Epithelial cell of prostate (primary cell): ENCODE measurements at regions not wholly inside any gene's neighbourhood (a gene's known extent, or its start where the extent isn't known, plus 50 kb on each side); places are given as distances from the start of the nearest gene placed in this dataset.
"Not testable (repeated sequence)": the region's sequence is repeated elsewhere in the genome, so short reads cannot be mapped to it uniquely, and the experiment has no call there.

Source experiments
- DNase-seq: peaks from one replicate; pipeline ENCODE4 v3.0.0-alpha.2; 2011; ENCODE audit warnings: low read depth, low spot score
- H3K27ac ChIP-seq: fragments of 450-650 bp; 2 replicates; pipeline ENCODE4 v1.5.1; 2017; ENCODE audit warnings: mild to moderate bottlenecking

GRCh38 chr11:109480251-109480650 is 58.3 kb downstream of the C11orf87 start:
- no peak overlapping the region for H3K27ac ChIP-seq
- DNase-seq: no peak

- no peak for DNase-seq
Measured at GRCh38 chr11:109486129-109486528, 64.1 kb downstream of the C11orf87 start.

GRCh38 chr11:109490953-109491635 is 69.1 kb downstream of the C11orf87 start:
- DNase-seq: no peak
- H3K27ac ChIP-seq: no peak overlapping the region

More at GRCh38 chr11:109486129-109486528, 64.1 kb downstream of the C11orf87 start:
- H3K27ac ChIP-seq: no peak overlapping the region

- DNase-seq: no peak
- no peak overlapping the region for H3K27ac ChIP-seq
Measured at GRCh38 chr11:109506115-109506514, 84.1 kb downstream of the C11orf87 start.

- no peak for DNase-seq
- no peak overlapping the region for H3K27ac ChIP-seq
Measured at GRCh38 chr11:109507331-109507730, 85.3 kb downstream of the C11orf87 start.

- H3K27ac ChIP-seq: no peak overlapping the region
- no peak for DNase-seq
Measured at GRCh38 chr11:109507836-109508561, 86.0 kb downstream of the C11orf87 start.

GRCh38 chr11:109508943-109509342 is 87.0 kb downstream of the C11orf87 start:
- no peak for DNase-seq
- H3K27ac ChIP-seq: no peak overlapping the region

GRCh38 chr11:109510316-109510715 is 88.3 kb downstream of the C11orf87 start:
- DNase-seq: no peak
- H3K27ac ChIP-seq: no peak overlapping the region

- no peak overlapping the region for H3K27ac ChIP-seq
- DNase-seq: peak; percentile 34
Measured at GRCh38 chr11:109511598-109511997, 89.6 kb downstream of the C11orf87 start.

- H3K27ac ChIP-seq: no peak overlapping the region
- DNase-seq: peak; percentile 22
Measured at GRCh38 chr11:109512249-109512648, 90.3 kb downstream of the C11orf87 start.

GRCh38 chr11:109512680-109513079 is 90.7 kb downstream of the C11orf87 start:
- no peak for DNase-seq
- no peak overlapping the region for H3K27ac ChIP-seq

- DNase-seq: no peak
- H3K27ac ChIP-seq: no peak overlapping the region
Measured at GRCh38 chr11:109514313-109515018, 92.5 kb downstream of the C11orf87 start.

GRCh38 chr11:109519253-109519652 is 97.3 kb downstream of the C11orf87 start:
- no peak overlapping the region for H3K27ac ChIP-seq
- no peak for DNase-seq

GRCh38 chr11:109521571-109522086 is 99.6 kb downstream of the C11orf87 start:
- no peak for DNase-seq
- H3K27ac ChIP-seq: no peak overlapping the region

GRCh38 chr11:109522116-109522755 is 100.2 kb downstream of the C11orf87 start:
- H3K27ac ChIP-seq: no peak overlapping the region
- DNase-seq: no peak

GRCh38 chr11:109525636-109526035 is 103.6 kb downstream of the C11orf87 start:
- DNase-seq, H3K27ac ChIP-seq: not testable (repeated sequence)

GRCh38 chr11:109526061-109526460 is 104.1 kb downstream of the C11orf87 start:
- no peak overlapping the region for H3K27ac ChIP-seq

GRCh38 chr11:109526931-109527330 is 104.9 kb downstream of the C11orf87 start:
- no peak overlapping the region for H3K27ac ChIP-seq
- no peak for DNase-seq

More at GRCh38 chr11:109526061-109526460, 104.1 kb downstream of the C11orf87 start:
- no peak for DNase-seq

GRCh38 chr11:109527496-109527895 is 105.5 kb downstream of the C11orf87 start:
- no peak for DNase-seq
- no peak overlapping the region for H3K27ac ChIP-seq

- DNase-seq: no peak
- no peak overlapping the region for H3K27ac ChIP-seq
Measured at GRCh38 chr11:109547356-109548027, 125.5 kb downstream of the C11orf87 start.
